Liver (tissue), 7 donors: ENCODE measurements at regions not wholly inside any gene's neighbourhood (a gene's known extent, or its start where the extent isn't known, plus 50 kb on each side); places are given as distances from the start of the nearest gene placed in this dataset.

ENCODE experiments used
- DNase-seq: peaks from one replicate; pipeline ENCODE4 v3.0.0-alpha.2; 2017; ENCODE audit warnings: low spot score
- H3K27ac ChIP-seq, 2 donors: one replicate each; pipeline ENCODE4 v1.7.0; 2013; ENCODE audit warnings: inconsistent platforms in 2 of 2, low read length in 2 of 2, control low read depth in 1 of 2, low read depth in 1 of 2, mild to moderate bottlenecking in 1 of 2
- H3K27me3 ChIP-seq, 4 donors: one replicate each; pipeline versions ENCODE4 v1.6.1 to v1.7.0; 2013; ENCODE audit warnings: low read length in 3 of 4, inconsistent platforms in 1 of 4, mild to moderate bottlenecking in 1 of 4, moderate library complexity in 1 of 4; ENCODE audit not compliant: control insufficient read depth in 4 of 4, insufficient read depth in 4 of 4
- H3K36me3 ChIP-seq, 4 donors: one replicate each; pipeline versions ENCODE4 v1.6.1 to v1.7.0; 2013; ENCODE audit warnings: low read length in 3 of 4, mild to moderate bottlenecking in 3 of 4, low read depth in 1 of 4, moderate library complexity in 1 of 4; ENCODE audit not compliant: control insufficient read depth in 4 of 4, insufficient read depth in 3 of 4
- H3K4me1 ChIP-seq, 4 donors: one replicate each; pipeline versions ENCODE4 v1.6.1 to v1.7.0; 2013; ENCODE audit warnings: low read length in 3 of 4, mild to moderate bottlenecking in 3 of 4, moderate library complexity in 1 of 4; ENCODE audit not compliant: control insufficient read depth in 4 of 4, insufficient read depth in 4 of 4
- H3K4me3 ChIP-seq, 3 donors: one replicate each; pipeline versions ENCODE4 v1.6.1 to v1.7.0; 2013; ENCODE audit warnings: low read length in 3 of 3, control low read depth in 1 of 3, low read depth in 1 of 3, mild to moderate bottlenecking in 1 of 3
- H3K9ac ChIP-seq, 2 donors: one replicate each; pipeline ENCODE4 v1.7.0; 2013; ENCODE audit warnings: low read length in 2 of 2, mild to moderate bottlenecking in 2 of 2, moderate library complexity in 2 of 2, control low read depth in 1 of 2, low read depth in 1 of 2
- H3K9me3 ChIP-seq, 4 donors: one replicate each; pipeline versions ENCODE4 v1.6.1 to v1.7.0; 2013; ENCODE audit warnings: low read length in 3 of 4; ENCODE audit not compliant: control insufficient read depth in 4 of 4
- ATF3 ChIP-seq: IDR thresholded peaks from 2 replicates; pipeline ENCODE4 v1.6.1; 2016; ENCODE audit warnings: antibody characterized with exemption
- CTCF ChIP-seq: fragments of 150-350 bp; IDR thresholded peaks from 2 replicates; pipeline ENCODE4 v1.5.1; 2017; ENCODE audit warnings: improper control_type of control experiment, low read depth, low read length; ENCODE audit not compliant: missing input control
- EGR1 ChIP-seq, 2 donors: IDR thresholded peaks; 2 replicates each; pipeline ENCODE4 v1.6.1; 2016 to 2018; ENCODE audit warnings: antibody characterized with exemption in 2 of 2, low read depth in 2 of 2
- FOXA1 ChIP-seq: IDR thresholded peaks from 2 replicates; pipeline ENCODE4 v1.6.1; 2016; ENCODE audit warnings: antibody characterized with exemption
- FOXA2 ChIP-seq: IDR thresholded peaks from 2 replicates; pipeline ENCODE4 v1.6.1; 2016; ENCODE audit warnings: antibody characterized with exemption
- GABPA ChIP-seq, 2 donors: IDR thresholded peaks in 1 of 2; conservative IDR thresholded peaks in 1 of 2; 2 replicates each; pipeline ENCODE4 v1.6.1; 2016; ENCODE audit warnings: antibody characterized with exemption in 2 of 2, mild to moderate bottlenecking in 1 of 2, moderate library complexity in 1 of 2
- HNF4A ChIP-seq, 2 donors: conservative IDR thresholded peaks; 2 replicates each; pipeline ENCODE4 v1.6.1; 2016; ENCODE audit warnings: antibody characterized with exemption in 2 of 2, mild to moderate bottlenecking in 2 of 2
- HNF4G ChIP-seq: IDR thresholded peaks from 2 replicates; pipeline ENCODE4 v1.6.1; 2016; ENCODE audit warnings: antibody characterized with exemption
- JUND ChIP-seq, 2 donors: IDR thresholded peaks; 2 replicates each; pipeline ENCODE4 v1.6.1; 2016; ENCODE audit warnings: antibody characterized with exemption in 2 of 2
- MAX ChIP-seq: IDR thresholded peaks from 2 replicates; pipeline ENCODE4 v1.6.1; 2016; ENCODE audit warnings: antibody characterized with exemption
- NR2F2 ChIP-seq: IDR thresholded peaks from 2 replicates; pipeline ENCODE4 v1.6.1; 2016; ENCODE audit warnings: antibody characterized with exemption
- RAD21 ChIP-seq, 2 donors: IDR thresholded peaks; 2 replicates each; pipeline ENCODE4 v1.6.1; 2016; ENCODE audit warnings: antibody characterized with exemption in 2 of 2, mild to moderate bottlenecking in 2 of 2
- REST ChIP-seq: IDR thresholded peaks from 2 replicates; pipeline ENCODE4 v1.6.1; 2016; ENCODE audit warnings: antibody characterized with exemption, mild to moderate bottlenecking
- RXRA ChIP-seq, 2 donors: IDR thresholded peaks; 2 replicates each; pipeline ENCODE4 v1.6.1; 2017 to 2018; ENCODE audit warnings: antibody characterized with exemption in 2 of 2, mild to moderate bottlenecking in 1 of 2
- SP1 ChIP-seq: IDR thresholded peaks from 2 replicates; pipeline ENCODE4 v1.6.1; 2018; ENCODE audit warnings: antibody characterized with exemption, mild to moderate bottlenecking
- TAF1 ChIP-seq: conservative IDR thresholded peaks from 2 replicates; pipeline ENCODE4 v1.6.1; 2016; ENCODE audit warnings: antibody characterized with exemption, mild to moderate bottlenecking
- YY1 ChIP-seq: IDR thresholded peaks from 2 replicates; pipeline ENCODE4 v1.6.1; 2016; ENCODE audit warnings: antibody characterized with exemption, mild to moderate bottlenecking
- ZBTB33 ChIP-seq: IDR thresholded peaks from 2 replicates; pipeline ENCODE4 v1.6.1; 2016; ENCODE audit warnings: antibody characterized with exemption
- donor health status: healthy.
- donor health status: healthy.
- donor health status: healthy.
- donor health status: healthy.

- no peak for DNase-seq
- Histone ChIP-seq H3K4me3 (no peak overlapping the region), H3K4me1 (no peaks in the 10 kb centered on the region), H3K27me3 (no peaks in the 10 kb centered on the region), H3K36me3 (no peaks in the 10 kb centered on the region), H3K9me3 (no peaks in the 10 kb centered on the region), H3K9ac (no peak overlapping the region), H3K27ac (no peak overlapping the region)
- TF ChIP-seq HNF4G = no peak
- TF ChIP-seq SP1 = no peak
- no peak for TF ChIP-seq EGR1 (IDR thresholded peaks at IDR 0.05; ENCODE audit: low read depth in 2 of 2)
- no peak for TF ChIP-seq MAX
- TF ChIP-seq RAD21 (IDR thresholded peaks at IDR 0.05) = no peak
- no peak for TF ChIP-seq TAF1
- TF ChIP-seq CTCF = no peak
- no peak for TF ChIP-seq ATF3
- TF ChIP-seq NR2F2 = no peak
- TF ChIP-seq YY1 = no peak
- TF ChIP-seq RXRA (IDR thresholded peaks at IDR 0.05) = no peak
- no peak for TF ChIP-seq GABPA (IDR thresholded peaks at IDR 0.05 in 1 of 2, conservative IDR thresholded peaks at IDR 0.05 in 1 of 2)
- no peak for TF ChIP-seq FOXA2
- no peak for TF ChIP-seq ZBTB33
- no peak for TF ChIP-seq HNF4A (conservative IDR thresholded peaks at IDR 0.05)
- no peak for TF ChIP-seq REST
- TF ChIP-seq FOXA1 = no peak
- no peak for TF ChIP-seq JUND (IDR thresholded peaks at IDR 0.05)
Measured at GRCh38 chrX:151323054-151323453, 74.0 kb upstream of the VMA21 start.

GRCh38 chrX:151336809-151337208, 60.2 kb upstream of the VMA21 start:
- Histone ChIP-seq H3K4me1 (peaks cover 0 to 7% (median 3%) of the 10 kb centered on the region in 4 donors), H3K9ac (no peak overlapping the region), H3K27me3 (no peaks in the 10 kb centered on the region), H3K9me3 (no peaks in the 10 kb centered on the region), H3K36me3 (no peaks in the 10 kb centered on the region), H3K27ac (no peak overlapping the region), H3K4me3 (no peak overlapping the region)
- TF ChIP-seq HNF4A (conservative IDR thresholded peaks at IDR 0.05) (peak in 1 of 2 donors; percentile 24), FOXA2 (no peak), SP1 (no peak), MAX (no peak), CTCF (no peak), RXRA (IDR thresholded peaks at IDR 0.05) (peak; percentile 34 to 41)
- no peak for DNase-seq
